ENCODE measurements at regions not wholly inside any gene's neighbourhood (a gene's known extent, or its start where the extent isn't known, plus 50 kb on each side); places are given as distances from the start of the nearest gene placed in this dataset.

DNA sequence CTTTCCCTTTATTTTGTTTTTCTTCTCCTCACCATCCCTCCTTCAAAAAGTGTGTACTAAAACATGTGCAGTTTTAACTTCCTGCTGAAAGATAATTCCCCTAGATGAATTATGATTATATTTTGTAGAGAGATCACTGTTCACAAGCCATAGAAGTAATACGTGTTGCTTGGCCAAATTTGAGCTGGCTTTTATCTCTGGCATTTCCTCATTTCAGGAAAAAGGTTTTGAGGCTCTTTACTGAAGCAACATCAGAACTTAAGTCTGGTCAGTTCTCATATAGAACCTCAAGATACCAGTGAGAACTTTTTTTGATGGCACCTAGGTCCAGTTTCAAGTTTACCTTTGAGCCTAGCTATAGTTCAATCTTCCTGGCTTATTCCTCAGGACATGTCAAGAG, 463.3 kb downstream of the INHBA start:
- no peak for DNase-seq (ENCODE audit: low spot score)
- TF ChIP-seq, protein P1, sequence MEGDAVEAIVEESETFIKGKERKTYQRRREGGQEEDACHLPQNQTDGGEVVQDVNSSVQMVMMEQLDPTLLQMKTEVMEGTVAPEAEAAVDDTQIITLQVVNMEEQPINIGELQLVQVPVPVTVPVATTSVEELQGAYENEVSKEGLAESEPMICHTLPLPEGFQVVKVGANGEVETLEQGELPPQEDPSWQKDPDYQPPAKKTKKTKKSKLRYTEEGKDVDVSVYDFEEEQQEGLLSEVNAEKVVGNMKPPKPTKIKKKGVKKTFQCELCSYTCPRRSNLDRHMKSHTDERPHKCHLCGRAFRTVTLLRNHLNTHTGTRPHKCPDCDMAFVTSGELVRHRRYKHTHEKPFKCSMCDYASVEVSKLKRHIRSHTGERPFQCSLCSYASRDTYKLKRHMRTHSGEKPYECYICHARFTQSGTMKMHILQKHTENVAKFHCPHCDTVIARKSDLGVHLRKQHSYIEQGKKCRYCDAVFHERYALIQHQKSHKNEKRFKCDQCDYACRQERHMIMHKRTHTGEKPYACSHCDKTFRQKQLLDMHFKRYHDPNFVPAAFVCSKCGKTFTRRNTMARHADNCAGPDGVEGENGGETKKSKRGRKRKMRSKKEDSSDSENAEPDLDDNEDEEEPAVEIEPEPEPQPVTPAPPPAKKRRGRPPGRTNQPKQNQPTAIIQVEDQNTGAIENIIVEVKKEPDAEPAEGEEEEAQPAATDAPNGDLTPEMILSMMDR (IDR thresholded peaks at IDR 0.05; ENCODE audit: extremely low read depth, insufficient read depth, missing control alignments), result no peak
- in situ Hi-C loops (cut with MboI; ENCODE audit: low pct_unique_long_range_greater_than_20kb, low sequenced_read_pairs, unreplicated experiment), result no loop called here

DNA sequence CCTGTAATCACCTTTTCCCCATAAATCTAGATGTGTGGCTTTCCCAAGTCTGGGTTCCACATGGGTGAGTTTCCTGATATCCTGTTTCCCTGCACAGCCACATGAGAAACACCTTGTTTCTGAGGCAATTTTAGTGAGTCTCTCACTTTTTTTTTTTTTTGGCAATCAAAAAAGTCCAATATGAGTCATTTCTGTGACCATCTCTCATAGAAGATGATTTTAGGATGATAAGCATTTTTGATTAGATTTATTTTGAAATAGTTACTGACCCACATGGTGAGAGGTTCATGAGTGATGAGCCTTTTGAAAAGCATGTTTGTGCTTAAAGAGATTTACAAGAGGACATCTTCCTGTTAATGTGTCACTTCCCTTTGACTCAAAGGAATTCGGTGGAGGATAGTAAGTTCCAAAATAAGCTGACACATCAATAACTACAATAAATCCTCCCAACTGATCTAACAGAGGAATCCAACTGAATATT, 464.0 kb downstream of the INHBA start:
- in situ Hi-C loops (cut with MboI; ENCODE audit: low pct_unique_long_range_greater_than_20kb, low sequenced_read_pairs, unreplicated experiment), result no loop called here
- TF ChIP-seq, protein P1 (IDR thresholded peaks at IDR 0.05; ENCODE audit: extremely low read depth, insufficient read depth, missing control alignments), result no peak
- no peak for DNase-seq (ENCODE audit: low spot score)

DNA sequence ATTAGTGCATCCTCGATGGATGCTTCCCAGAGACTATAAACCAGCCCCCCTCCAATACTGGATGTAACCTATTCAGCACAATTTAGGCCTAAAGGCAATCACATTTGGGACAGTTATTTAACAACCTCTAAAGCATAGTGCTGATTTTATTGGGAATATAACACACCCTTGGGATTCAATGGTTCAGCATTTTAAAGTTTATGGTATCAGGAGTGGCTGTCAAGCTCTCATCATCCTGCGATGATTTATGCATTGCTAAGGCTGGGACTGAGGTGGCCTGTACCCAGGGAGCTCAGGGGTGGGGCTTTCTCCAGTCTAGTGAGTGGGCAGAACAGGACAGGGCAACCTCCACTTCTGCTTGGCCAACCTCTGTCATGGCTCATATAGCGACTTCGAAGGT, 464.9 kb downstream of the INHBA start:
- in situ Hi-C loops (cut with MboI; ENCODE audit: low pct_unique_long_range_greater_than_20kb, low sequenced_read_pairs, unreplicated experiment), result no loop called here
- TF ChIP-seq, protein P1 (IDR thresholded peaks at IDR 0.05; ENCODE audit: extremely low read depth, insufficient read depth, missing control alignments), result no peak
- DNase-seq (ENCODE audit: low spot score), result no peak

DNA sequence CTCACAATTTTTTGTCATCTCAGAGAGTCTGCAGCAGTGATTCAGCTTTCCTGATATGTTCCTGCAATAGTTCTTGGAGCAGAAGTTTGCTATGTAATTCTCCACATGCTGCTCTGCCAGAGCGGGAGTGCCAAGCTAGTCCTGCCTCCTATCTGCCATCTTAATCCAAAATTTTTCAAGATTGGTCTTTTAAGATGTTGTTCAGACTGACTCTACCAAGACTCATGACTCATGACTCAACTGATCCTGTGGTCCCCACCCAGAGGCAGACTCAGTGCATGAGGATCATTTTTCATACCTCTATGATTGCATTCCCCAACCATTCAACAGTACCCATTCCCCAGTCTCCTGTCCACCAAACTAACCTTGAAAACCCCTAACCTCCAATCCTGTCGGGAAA, 470.8 kb downstream of the INHBA start:
- in situ Hi-C loops (cut with MboI; ENCODE audit: low pct_unique_long_range_greater_than_20kb, low sequenced_read_pairs, unreplicated experiment), result no loop called here
- TF ChIP-seq, protein P1 (IDR thresholded peaks at IDR 0.05; ENCODE audit: extremely low read depth, insufficient read depth, missing control alignments), result no peak
- no peak for DNase-seq (ENCODE audit: low spot score)

DNA sequence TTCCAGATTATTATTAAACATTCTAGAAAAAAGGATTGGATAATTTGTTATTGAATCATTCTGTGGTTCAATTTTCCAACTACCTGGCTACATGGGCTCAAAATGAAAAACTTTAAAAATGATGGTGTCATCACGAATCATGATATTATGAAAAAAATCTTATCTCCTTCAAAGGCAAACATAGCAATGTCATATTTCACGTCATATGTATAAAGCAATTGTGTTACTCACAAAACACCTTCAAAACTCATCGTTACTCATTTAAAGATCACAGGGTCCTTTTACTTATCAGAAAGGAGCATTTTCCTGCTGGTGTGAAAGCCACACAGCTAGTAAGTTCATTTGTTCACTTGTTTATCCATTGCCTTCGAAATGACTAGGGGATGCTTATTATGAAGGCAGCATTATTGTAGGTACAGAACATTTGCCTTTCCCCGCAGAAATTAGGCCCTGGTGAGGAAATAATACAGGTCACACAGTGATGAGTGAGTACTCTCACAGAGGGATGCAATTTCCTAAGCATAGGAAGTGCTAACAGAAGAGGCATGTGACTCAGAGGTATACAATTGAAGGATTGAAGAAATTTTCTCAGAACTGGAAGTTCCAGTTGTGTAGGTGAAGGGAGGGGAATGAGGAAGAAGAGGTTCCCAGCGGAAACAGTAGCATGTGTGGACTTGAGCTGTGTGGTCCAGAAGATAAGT, 478.7 kb downstream of the INHBA start:
- no peak for DNase-seq (ENCODE audit: low spot score)
- TF ChIP-seq, protein P1 (IDR thresholded peaks at IDR 0.05; ENCODE audit: extremely low read depth, insufficient read depth, missing control alignments), result no peak
- in situ Hi-C loops (cut with MboI; ENCODE audit: low pct_unique_long_range_greater_than_20kb, low sequenced_read_pairs, unreplicated experiment), result no loop called here

DNA sequence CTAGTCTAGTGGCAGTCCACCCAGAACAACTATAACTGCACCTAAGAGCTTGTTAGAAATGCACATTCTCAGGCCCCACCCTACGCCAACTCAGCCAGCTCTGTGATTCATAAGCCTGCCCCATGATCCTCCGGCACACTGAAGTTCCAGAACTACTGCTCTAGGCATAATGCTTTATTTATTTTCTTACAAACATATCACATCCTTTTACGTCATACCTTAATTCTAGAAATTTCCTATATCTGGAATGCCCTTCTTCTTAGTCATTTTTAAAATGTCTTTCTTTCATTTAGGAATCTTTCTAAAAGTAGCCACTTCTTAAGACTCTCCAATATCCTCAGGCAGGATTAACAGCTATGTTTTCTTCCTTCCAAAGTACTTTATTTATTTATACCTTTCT, 480.1 kb downstream of the INHBA start:
- DNase-seq (ENCODE audit: low spot score), result no peak
- TF ChIP-seq, protein P1 (IDR thresholded peaks at IDR 0.05; ENCODE audit: extremely low read depth, insufficient read depth, missing control alignments), result no peak
- in situ Hi-C loops (cut with MboI; ENCODE audit: low pct_unique_long_range_greater_than_20kb, low sequenced_read_pairs, unreplicated experiment), result no loop called here
